ENCODE measurements at regions not wholly inside any gene's neighbourhood (a gene's known extent, or its start where the extent isn't known, plus 50 kb on each side); places are given as distances from the start of the nearest gene placed in this dataset.

DNA sequence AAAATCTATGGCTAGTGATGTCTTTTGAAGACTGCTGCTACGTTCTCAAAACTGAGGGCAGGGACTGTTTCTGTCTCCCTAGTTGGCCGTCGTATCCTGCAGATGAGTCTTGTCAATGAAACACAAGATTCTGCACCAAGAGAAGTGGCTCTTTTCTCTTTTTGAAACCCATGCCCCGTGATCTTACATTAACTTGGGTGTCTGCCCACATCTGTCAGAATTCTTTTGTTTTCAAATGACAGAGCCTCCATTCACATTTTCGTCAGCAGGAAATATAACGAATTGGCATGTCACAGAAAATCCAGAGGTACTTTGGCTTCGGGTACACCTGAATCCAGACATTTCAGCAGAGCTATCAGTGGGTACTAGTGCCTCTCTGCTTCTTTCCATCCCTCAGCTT is 331.3 kb upstream of the PROK2 start:
- 59% methylated on average over 7 of the region's 7 CpGs for WGBS (ENCODE audit: low lambda C conversion rate)
- TF ChIP-seq, protein P1, sequence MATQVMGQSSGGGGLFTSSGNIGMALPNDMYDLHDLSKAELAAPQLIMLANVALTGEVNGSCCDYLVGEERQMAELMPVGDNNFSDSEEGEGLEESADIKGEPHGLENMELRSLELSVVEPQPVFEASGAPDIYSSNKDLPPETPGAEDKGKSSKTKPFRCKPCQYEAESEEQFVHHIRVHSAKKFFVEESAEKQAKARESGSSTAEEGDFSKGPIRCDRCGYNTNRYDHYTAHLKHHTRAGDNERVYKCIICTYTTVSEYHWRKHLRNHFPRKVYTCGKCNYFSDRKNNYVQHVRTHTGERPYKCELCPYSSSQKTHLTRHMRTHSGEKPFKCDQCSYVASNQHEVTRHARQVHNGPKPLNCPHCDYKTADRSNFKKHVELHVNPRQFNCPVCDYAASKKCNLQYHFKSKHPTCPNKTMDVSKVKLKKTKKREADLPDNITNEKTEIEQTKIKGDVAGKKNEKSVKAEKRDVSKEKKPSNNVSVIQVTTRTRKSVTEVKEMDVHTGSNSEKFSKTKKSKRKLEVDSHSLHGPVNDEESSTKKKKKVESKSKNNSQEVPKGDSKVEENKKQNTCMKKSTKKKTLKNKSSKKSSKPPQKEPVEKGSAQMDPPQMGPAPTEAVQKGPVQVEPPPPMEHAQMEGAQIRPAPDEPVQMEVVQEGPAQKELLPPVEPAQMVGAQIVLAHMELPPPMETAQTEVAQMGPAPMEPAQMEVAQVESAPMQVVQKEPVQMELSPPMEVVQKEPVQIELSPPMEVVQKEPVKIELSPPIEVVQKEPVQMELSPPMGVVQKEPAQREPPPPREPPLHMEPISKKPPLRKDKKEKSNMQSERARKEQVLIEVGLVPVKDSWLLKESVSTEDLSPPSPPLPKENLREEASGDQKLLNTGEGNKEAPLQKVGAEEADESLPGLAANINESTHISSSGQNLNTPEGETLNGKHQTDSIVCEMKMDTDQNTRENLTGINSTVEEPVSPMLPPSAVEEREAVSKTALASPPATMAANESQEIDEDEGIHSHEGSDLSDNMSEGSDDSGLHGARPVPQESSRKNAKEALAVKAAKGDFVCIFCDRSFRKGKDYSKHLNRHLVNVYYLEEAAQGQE (IDR thresholded peaks at IDR 0.05; ENCODE audit: low read depth, low read length): no peak
- TF ChIP-seq RAD21 (IDR thresholded peaks at IDR 0.05; ENCODE audit: low read length) (no peak), FOSL2 (IDR thresholded peaks at IDR 0.05; ENCODE audit: borderline replicate concordance, low read depth) (no peak), SIN3A (IDR thresholded peaks at IDR 0.05; ENCODE audit: borderline replicate concordance, low read depth, low read length) (no peak), GABPA (IDR thresholded peaks at IDR 0.05; ENCODE audit: low read depth) (no peak), RXRA (IDR thresholded peaks at IDR 0.05; ENCODE audit: borderline replicate concordance, low read depth) (no peak), EP300 (IDR thresholded peaks at IDR 0.05; ENCODE audit: borderline replicate concordance in 1 of 2, low read depth in 1 of 2, low read length in 1 of 2) (no peak), MEF2A (IDR thresholded peaks at IDR 0.05; ENCODE audit: borderline replicate concordance, low read depth) (no peak), RFX5 (IDR thresholded peaks at IDR 0.05; ENCODE audit: low read length) (no peak), NRF1 (IDR thresholded peaks at IDR 0.05; ENCODE audit: low read depth, low read length) (no peak), JUND (IDR thresholded peaks at IDR 0.05) (no peak), RCOR1 (IDR thresholded peaks at IDR 0.05; ENCODE audit: low read length) (no peak), YY1 (IDR thresholded peaks at IDR 0.05; ENCODE audit: low read depth) (no peak), SMC3 (IDR thresholded peaks at IDR 0.05; ENCODE audit: low read depth, low read length) (no peak), FOXJ3 (CRISPR knock-in tag; IDR thresholded peaks at IDR 0.05) (no peak), FOXM1 (IDR thresholded peaks at IDR 0.05; ENCODE audit: low read depth) (no peak), TAF1 (IDR thresholded peaks at IDR 0.05; ENCODE audit: borderline replicate concordance, low read depth, low read length) (no peak)
- TF ChIP-seq, protein P2, sequence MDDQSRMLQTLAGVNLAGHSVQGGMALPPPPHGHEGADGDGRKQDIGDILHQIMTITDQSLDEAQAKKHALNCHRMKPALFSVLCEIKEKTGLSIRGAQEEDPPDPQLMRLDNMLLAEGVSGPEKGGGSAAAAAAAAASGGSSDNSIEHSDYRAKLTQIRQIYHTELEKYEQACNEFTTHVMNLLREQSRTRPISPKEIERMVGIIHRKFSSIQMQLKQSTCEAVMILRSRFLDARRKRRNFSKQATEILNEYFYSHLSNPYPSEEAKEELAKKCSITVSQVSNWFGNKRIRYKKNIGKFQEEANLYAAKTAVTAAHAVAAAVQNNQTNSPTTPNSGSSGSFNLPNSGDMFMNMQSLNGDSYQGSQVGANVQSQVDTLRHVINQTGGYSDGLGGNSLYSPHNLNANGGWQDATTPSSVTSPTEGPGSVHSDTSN (IDR thresholded peaks at IDR 0.05): no peak
- TF ChIP-seq, protein P3, sequence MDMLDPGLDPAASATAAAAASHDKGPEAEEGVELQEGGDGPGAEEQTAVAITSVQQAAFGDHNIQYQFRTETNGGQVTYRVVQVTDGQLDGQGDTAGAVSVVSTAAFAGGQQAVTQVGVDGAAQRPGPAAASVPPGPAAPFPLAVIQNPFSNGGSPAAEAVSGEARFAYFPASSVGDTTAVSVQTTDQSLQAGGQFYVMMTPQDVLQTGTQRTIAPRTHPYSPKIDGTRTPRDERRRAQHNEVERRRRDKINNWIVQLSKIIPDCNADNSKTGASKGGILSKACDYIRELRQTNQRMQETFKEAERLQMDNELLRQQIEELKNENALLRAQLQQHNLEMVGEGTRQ (IDR thresholded peaks at IDR 0.05; ENCODE audit: borderline replicate concordance, low read depth, low read length): no peak
- TF ChIP-seq, protein P4, sequence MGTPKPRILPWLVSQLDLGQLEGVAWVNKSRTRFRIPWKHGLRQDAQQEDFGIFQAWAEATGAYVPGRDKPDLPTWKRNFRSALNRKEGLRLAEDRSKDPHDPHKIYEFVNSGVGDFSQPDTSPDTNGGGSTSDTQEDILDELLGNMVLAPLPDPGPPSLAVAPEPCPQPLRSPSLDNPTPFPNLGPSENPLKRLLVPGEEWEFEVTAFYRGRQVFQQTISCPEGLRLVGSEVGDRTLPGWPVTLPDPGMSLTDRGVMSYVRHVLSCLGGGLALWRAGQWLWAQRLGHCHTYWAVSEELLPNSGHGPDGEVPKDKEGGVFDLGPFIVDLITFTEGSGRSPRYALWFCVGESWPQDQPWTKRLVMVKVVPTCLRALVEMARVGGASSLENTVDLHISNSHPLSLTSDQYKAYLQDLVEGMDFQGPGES (IDR thresholded peaks at IDR 0.05; ENCODE audit: low read depth, low read length): no peak
- peaks cover 0 to 10% of the 10 kb centered on the region in 2 experiments; a peak in 2 of 4 replicates for H3K4me1 ChIP-seq (ENCODE audit: control insufficient read depth in 1 of 2, insufficient read depth in 2 of 2, low read depth in 1 of 2, low read length in 1 of 2)
- no peaks in the 10 kb centered on the region for H3K9me3 ChIP-seq
- ChIA-PET POLR2A (interaction anchor here (0.6 kb wide), 1 partner anchor 234 kb away, joined by 3 read pairs; no protein-coding TSS in a partner anchor), CTCF (no interaction called here)
- H3K79me2 ChIP-seq (ENCODE audit: insufficient read depth): no peaks in the 10 kb centered on the region
- H3K9ac ChIP-seq: no peak overlapping the region
- no peak overlapping the region for H3K4me3 ChIP-seq (ENCODE audit: low read depth in 2 of 2, low read length in 1 of 2)
- H3F3A ChIP-seq (replicated peaks; ENCODE audit: insufficient read depth): no peaks in the 10 kb centered on the region
- no peaks in the 10 kb centered on the region for H3K36me3 ChIP-seq (replicated peaks in 1 of 2; ENCODE audit: control insufficient read depth in 1 of 2, insufficient read depth in 2 of 2, low read length in 1 of 2)
- no peak overlapping the region for H2AFZ ChIP-seq (ENCODE audit: low read depth)
- H3K4me2 ChIP-seq: no peak overlapping the region
- H3K27me3 ChIP-seq (ENCODE audit: insufficient read depth): no peaks in the 10 kb centered on the region; the same call in 1 of the 2 replicates
- no peak for DNase-seq
- H4K20me1 ChIP-seq (ENCODE audit: insufficient read depth): no peaks in the 10 kb centered on the region
- H3K27ac ChIP-seq (ENCODE audit: low read depth in 2 of 2, low read length in 1 of 2): no peak overlapping the region
- H3K9me2 ChIP-seq: no peaks in the 10 kb centered on the region
